Endothelial cell of umbilical vein (primary cell): ENCODE measurements at regions not wholly inside any gene's neighbourhood (a gene's known extent, or its start where the extent isn't known, plus 50 kb on each side); places are given as distances from the start of the nearest gene placed in this dataset.

Source experiments
- BruUV-seq: library from RNA; stranded (reverse); fragments of 400-500 nt; replicated peaks from 2 replicates; lab custom pipeline; 2021; lab: Mats Ljungman, UMichigan
- CTCF ChIA-PET: fragments of 300-600, 350-600 bp; sonication (Branson Sonifier 250); formaldehyde crosslinking; loops from one replicate; lab custom pipeline; 2021; ENCODE audit warnings: antibody characterized with exemption, inconsistent platforms; lab: Charles Lee
- POLR2A ChIA-PET: fragments of 300-600, 350-600 bp; sonication (Branson Sonifier 250); formaldehyde crosslinking; loops from one replicate; lab custom pipeline; 2021; ENCODE audit warnings: antibody characterized with exemption, inconsistent platforms; lab: Charles Lee
- DNase-seq: peaks from one replicate; pipeline ENCODE4 v3.0.0-alpha.2; 2011; ENCODE audit warnings: low read depth, low spot score
- FAIRE-seq: peaks from 2 replicates; lab custom pipeline; 2011; peaks lifted over from hg19 to GRCh38; lab: Jason Lieb, UNC
- H2AFZ ChIP-seq: 2 replicates; pipeline ENCODE4 v1.6.0; 2012; ENCODE audit warnings: low read depth, low read length, control low read depth, inconsistent platforms
- H3K27ac ChIP-seq: 2 replicates; pipeline ENCODE4 v1.5.1; 2011; ENCODE audit warnings: low read depth, mild to moderate bottlenecking, control low read depth, low read length, moderate library complexity; ENCODE audit not compliant: insufficient read depth
- H3K27me3 ChIP-seq, 2 experiments: 2 replicates each; pipeline versions ENCODE4 v1.6.0 to v1.6.1; 2011; ENCODE audit warnings: low read length in 2 of 2, mixed read lengths in 1 of 2; ENCODE audit not compliant: control insufficient read depth in 2 of 2, insufficient read depth in 2 of 2
- H3K36me3 ChIP-seq, 2 experiments: 2 replicates in 1 of 2; 3 replicates in 1 of 2; pipeline ENCODE4 v1.5.1; 2011; ENCODE audit warnings: low read length in 2 of 2, mild to moderate bottlenecking in 1 of 2, moderate library complexity in 1 of 2; ENCODE audit not compliant: control insufficient read depth in 2 of 2, insufficient read depth in 2 of 2; ENCODE audit errors: extremely low read depth in 1 of 2
- H3K4me1 ChIP-seq: 3 replicates; pipeline ENCODE4 v1.5.1; 2011; ENCODE audit warnings: mild to moderate bottlenecking, low read length; ENCODE audit not compliant: control insufficient read depth, insufficient read depth; ENCODE audit errors: extremely low read depth
- H3K4me2 ChIP-seq: 2 replicates; pipeline ENCODE4 v1.6.1; 2011; ENCODE audit warnings: low read length, control low read depth, mixed read lengths; ENCODE audit not compliant: insufficient read depth
- H3K4me3 ChIP-seq, 3 experiments: fragments of 200-600 bp in 1 of 3; sonication (generic), shearing (Covaris generic) in 1 of 3; replicated peaks in 1 of 3; 2 replicates each; pipeline ENCODE4 v1.5.1; 2011 to 2016; ENCODE audit warnings: control low read depth in 3 of 3, low read length in 3 of 3, mild to moderate bottlenecking in 2 of 3, inconsistent platforms in 1 of 3, low read depth in 1 of 3, moderate library complexity in 1 of 3; ENCODE audit not compliant: insufficient read depth in 1 of 3
- H3K79me2 ChIP-seq: 2 replicates; pipeline ENCODE4 v1.6.0; 2012; ENCODE audit warnings: low read length, inconsistent platforms; ENCODE audit not compliant: control insufficient read depth, insufficient read depth
- H3K9ac ChIP-seq: replicated peaks from 2 replicates; pipeline ENCODE3; 2011; ENCODE audit warnings: low read length, control low read depth; ENCODE audit not compliant: insufficient read depth; ENCODE audit errors: extremely low read depth
- H3K9me1 ChIP-seq: replicated peaks from 3 replicates; pipeline ENCODE4 v1.6.0; 2011; ENCODE audit warnings: mild to moderate bottlenecking, low read length; ENCODE audit not compliant: control insufficient read depth, insufficient read depth; ENCODE audit errors: extremely low read depth
- H3K9me3 ChIP-seq: replicated peaks from 2 replicates; pipeline ENCODE4 v1.5.1; 2012; ENCODE audit warnings: low read length, inconsistent platforms; ENCODE audit not compliant: control insufficient read depth, insufficient read depth
- H4K20me1 ChIP-seq: replicated peaks from 2 replicates; pipeline ENCODE3; 2011; ENCODE audit warnings: mild to moderate bottlenecking, low read length; ENCODE audit not compliant: control insufficient read depth, insufficient read depth; ENCODE audit errors: extremely low read depth
- CTCF ChIP-seq, 2 donors: IDR thresholded peaks; 1 replicate in 1 of 2; 2 replicates in 1 of 2; pipeline ENCODE4 v1.5.1; 2011; ENCODE audit warnings: low read length in 2 of 2, mild to moderate bottlenecking in 2 of 2, moderate library complexity in 2 of 2, control low read depth in 1 of 2, inconsistent platforms in 1 of 2, low read depth in 1 of 2; ENCODE audit not compliant: insufficient read depth in 1 of 2; ENCODE audit errors: extremely low read depth in 1 of 2
- EZH2 ChIP-seq: IDR thresholded peaks from 2 replicates; pipeline ENCODE4 v1.6.1; 2012; ENCODE audit warnings: borderline replicate concordance, low read depth, mild to moderate bottlenecking, moderate library complexity, low read length, inconsistent platforms; ENCODE audit not compliant: severe bottlenecking
- FOS ChIP-seq: IDR thresholded peaks from 2 replicates; pipeline ENCODE4 v1.6.1; 2011; ENCODE audit warnings: mild to moderate bottlenecking, low read length, moderate library complexity, borderline replicate concordance; ENCODE audit not compliant: insufficient read depth
- GATA2 ChIP-seq: IDR thresholded peaks from 2 replicates; pipeline ENCODE4 v1.7.0; 2011; ENCODE audit warnings: low read depth, mild to moderate bottlenecking, moderate library complexity, mixed read lengths, low read length; ENCODE audit not compliant: insufficient read length, insufficient read depth
- JUN ChIP-seq: IDR thresholded peaks from 2 replicates; pipeline ENCODE4 v1.6.1; 2011; ENCODE audit warnings: borderline replicate concordance, low read depth; ENCODE audit not compliant: insufficient read length, insufficient read depth
- MYC ChIP-seq: IDR thresholded peaks from one replicate; pipeline ENCODE4 v1.6.1; 2011; ENCODE audit warnings: mild to moderate bottlenecking, low read depth, low read length
- POLR2A ChIP-seq: IDR thresholded peaks from 2 replicates; pipeline ENCODE4 v1.6.1; 2012; ENCODE audit warnings: low read depth, mild to moderate bottlenecking, control low read depth, low read length
- POLR2AphosphoS5 ChIP-seq: IDR thresholded peaks from 2 replicates; pipeline ENCODE4 v1.6.1; 2012; ENCODE audit warnings: low read depth, mild to moderate bottlenecking, control low read depth, low read length, moderate library complexity; ENCODE audit not compliant: insufficient read depth
- dilution Hi-C: fragments of 300-500 bp; cut with MboI; formaldehyde crosslinking; loops from one replicate; pipeline ENCODE4 v1.15.0; 2019; ENCODE audit warnings: low sequenced_read_pairs; ENCODE audit not compliant: extremely low pct_ligation_motif_present
- intact Hi-C: fragments of 100-400 bp; cut with micrococcal nuclease; formaldehyde crosslinking; loops from one replicate; pipeline ENCODE4 v1.10.0; 2022
- TF ChIP-seq, protein P1 (sequence below): IDR thresholded peaks from 2 replicates; pipeline ENCODE4 v1.6.1; 2011; ENCODE audit not compliant: insufficient read depth, insufficient read length

GRCh38 chr13:50573066-50573465 lies 270.4 kb downstream of the DLEU7 start:
- Histone ChIP-seq H3K36me3 (no peaks in the 10 kb centered on the region), H3K79me2 (no peaks in the 10 kb centered on the region), H3K4me3 (no peak overlapping the region), H3K9ac (no peak overlapping the region), H4K20me1 (no peaks in the 10 kb centered on the region), H3K4me1 (no peaks in the 10 kb centered on the region), H2AFZ (no peak overlapping the region), H3K9me1 (no peaks in the 10 kb centered on the region), H3K27ac (no peak overlapping the region), H3K9me3 (no peaks in the 10 kb centered on the region), H3K27me3 (peaks cover 0 to 2% of the 10 kb centered on the region in 2 experiments), H3K4me2 (no peak overlapping the region)
- TF ChIP-seq MYC (no peak), POLR2A (no peak), GATA2 (no peak), EZH2 (no peak), POLR2AphosphoS5 (no peak), JUN (no peak), CTCF (IDR thresholded peaks at IDR 0.05; ENCODE audit: extremely low read depth in 1 of 2, insufficient read depth in 1 of 2, low read depth in 1 of 2, low read length in 2 of 2) (no peak), FOS (no peak)
- TF ChIP-seq, protein P1, sequence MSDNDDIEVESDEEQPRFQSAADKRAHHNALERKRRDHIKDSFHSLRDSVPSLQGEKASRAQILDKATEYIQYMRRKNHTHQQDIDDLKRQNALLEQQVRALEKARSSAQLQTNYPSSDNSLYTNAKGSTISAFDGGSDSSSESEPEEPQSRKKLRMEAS, result no peak
- FAIRE-seq (no peak), DNase-seq (no peak)
- no TSS peak for BruUV-seq
- ChIA-PET POLR2A (no interaction called here), CTCF (interaction anchor here (0.7 kb wide), 1 partner anchor 168 kb away, joined by 3 read pairs; no protein-coding TSS in a partner anchor)
- intact Hi-C loops (no loop called here), dilution Hi-C loops (no loop called here)
